ENCODE measurements at regions not wholly inside any gene's neighbourhood (a gene's known extent, or its start where the extent isn't known, plus 50 kb on each side); places are given as distances from the start of the nearest gene placed in this dataset.

- TF ChIP-seq POLR2AphosphoS5 (IDR thresholded peaks at IDR 0.05; ENCODE audit: low read depth, low read length) (no peak), POU2F2 (IDR thresholded peaks at IDR 0.05; ENCODE audit: low read depth, low read length) (no peak), POLR2A (IDR thresholded peaks at IDR 0.05; ENCODE audit: low read depth, low read length) (no peak), SPI1 (IDR thresholded peaks at IDR 0.05; ENCODE audit: low read depth, low read length) (no peak), TAF1 (IDR thresholded peaks at IDR 0.05; ENCODE audit: low read depth, low read length) (no peak), PAX5 (IDR thresholded peaks at IDR 0.05; ENCODE audit: insufficient read depth, low read length, severe bottlenecking) (no peak)
- FAIRE-seq, result no peak
Measured at GRCh38 chr4:66589183-66589582, 918.9 kb upstream of the EPHA5 start.

GRCh38 chr4:66585767-66586166 lies 915.5 kb upstream of the EPHA5 start:
- TF ChIP-seq TAF1 (IDR thresholded peaks at IDR 0.05; ENCODE audit: low read depth, low read length), result no peak
- TF ChIP-seq POU2F2 (IDR thresholded peaks at IDR 0.05; ENCODE audit: low read depth, low read length), result no peak
- DNase-seq (ENCODE audit: insufficient read length, low spot score) (no peak), FAIRE-seq (no peak)

More at GRCh38 chr4:66589183-66589582, 918.9 kb upstream of the EPHA5 start:
- no peak for DNase-seq (ENCODE audit: insufficient read length, low spot score)

- TF ChIP-seq SPI1 (IDR thresholded peaks at IDR 0.05; ENCODE audit: low read depth, low read length), result no peak
- TF ChIP-seq POU2F2 (IDR thresholded peaks at IDR 0.05; ENCODE audit: low read depth, low read length), result no peak
- TF ChIP-seq TAF1 (IDR thresholded peaks at IDR 0.05; ENCODE audit: low read depth, low read length), result no peak
- TF ChIP-seq POLR2AphosphoS5 (IDR thresholded peaks at IDR 0.05; ENCODE audit: low read depth, low read length), result no peak
- TF ChIP-seq POLR2A (IDR thresholded peaks at IDR 0.05; ENCODE audit: low read depth, low read length), result no peak
- TF ChIP-seq PAX5 (IDR thresholded peaks at IDR 0.05; ENCODE audit: insufficient read depth, low read length, severe bottlenecking), result no peak
- no peak for FAIRE-seq
- DNase-seq (ENCODE audit: insufficient read length, low spot score), result no peak
Measured at GRCh38 chr4:66577922-66578321, 907.6 kb upstream of the EPHA5 start.

- no peak for TF ChIP-seq POU2F2 (IDR thresholded peaks at IDR 0.05; ENCODE audit: low read depth, low read length)
- TF ChIP-seq POLR2AphosphoS5 (IDR thresholded peaks at IDR 0.05; ENCODE audit: low read depth, low read length), result no peak
- TF ChIP-seq TAF1 (IDR thresholded peaks at IDR 0.05; ENCODE audit: low read depth, low read length), result no peak
- TF ChIP-seq PAX5 (IDR thresholded peaks at IDR 0.05; ENCODE audit: insufficient read depth, low read length, severe bottlenecking), result no peak
- TF ChIP-seq POLR2A (IDR thresholded peaks at IDR 0.05; ENCODE audit: low read depth, low read length), result no peak
- TF ChIP-seq SPI1 (IDR thresholded peaks at IDR 0.05; ENCODE audit: low read depth, low read length), result no peak
- DNase-seq (ENCODE audit: insufficient read length, low spot score), result no peak
- FAIRE-seq, result no peak
Measured at GRCh38 chr4:66575008-66575696, 904.9 kb upstream of the EPHA5 start.

- DNase-seq (ENCODE audit: insufficient read length, low spot score), result no peak
- no peak for FAIRE-seq
Measured at GRCh38 chr4:66574145-66574978, 904.1 kb upstream of the EPHA5 start.

GRCh38 chr4:66572949-66573348 lies 902.7 kb upstream of the EPHA5 start:
- FAIRE-seq (no peak), DNase-seq (ENCODE audit: insufficient read length, low spot score) (no peak)
- TF ChIP-seq PAX5 (IDR thresholded peaks at IDR 0.05; ENCODE audit: insufficient read depth, low read length, severe bottlenecking), result no peak
- no peak for TF ChIP-seq SPI1 (IDR thresholded peaks at IDR 0.05; ENCODE audit: low read depth, low read length)

More at GRCh38 chr4:66574145-66574978, 904.1 kb upstream of the EPHA5 start:
- no peak for TF ChIP-seq POLR2AphosphoS5 (IDR thresholded peaks at IDR 0.05; ENCODE audit: low read depth, low read length)
- no peak for TF ChIP-seq PAX5 (IDR thresholded peaks at IDR 0.05; ENCODE audit: insufficient read depth, low read length, severe bottlenecking)
- TF ChIP-seq TAF1 (IDR thresholded peaks at IDR 0.05; ENCODE audit: low read depth, low read length), result no peak
- no peak for TF ChIP-seq SPI1 (IDR thresholded peaks at IDR 0.05; ENCODE audit: low read depth, low read length)
- no peak for TF ChIP-seq POLR2A (IDR thresholded peaks at IDR 0.05; ENCODE audit: low read depth, low read length)
- no peak for TF ChIP-seq POU2F2 (IDR thresholded peaks at IDR 0.05; ENCODE audit: low read depth, low read length)

GRCh38 chr4:66571145-66571695 lies 900.9 kb upstream of the EPHA5 start:
- TF ChIP-seq TAF1 (IDR thresholded peaks at IDR 0.05; ENCODE audit: low read depth, low read length) (no peak), POLR2A (IDR thresholded peaks at IDR 0.05; ENCODE audit: low read depth, low read length) (no peak), POLR2AphosphoS5 (IDR thresholded peaks at IDR 0.05; ENCODE audit: low read depth, low read length) (no peak), POU2F2 (IDR thresholded peaks at IDR 0.05; ENCODE audit: low read depth, low read length) (no peak), PAX5 (IDR thresholded peaks at IDR 0.05; ENCODE audit: insufficient read depth, low read length, severe bottlenecking) (no peak), SPI1 (IDR thresholded peaks at IDR 0.05; ENCODE audit: low read depth, low read length) (no peak)
- no peak for FAIRE-seq
- no peak for DNase-seq (ENCODE audit: insufficient read length, low spot score)

GRCh38 chr4:66569228-66569627 lies 898.9 kb upstream of the EPHA5 start:
- no peak for FAIRE-seq
- no peak for DNase-seq (ENCODE audit: insufficient read length, low spot score)

GRCh38 chr4:66568431-66568830 lies 898.1 kb upstream of the EPHA5 start:
- FAIRE-seq (no peak), DNase-seq (ENCODE audit: insufficient read length, low spot score) (no peak)
- TF ChIP-seq POLR2AphosphoS5 (IDR thresholded peaks at IDR 0.05; ENCODE audit: low read depth, low read length) (no peak), TAF1 (IDR thresholded peaks at IDR 0.05; ENCODE audit: low read depth, low read length) (no peak), SPI1 (IDR thresholded peaks at IDR 0.05; ENCODE audit: low read depth, low read length) (no peak), POU2F2 (IDR thresholded peaks at IDR 0.05; ENCODE audit: low read depth, low read length) (no peak), POLR2A (IDR thresholded peaks at IDR 0.05; ENCODE audit: low read depth, low read length) (no peak), PAX5 (IDR thresholded peaks at IDR 0.05; ENCODE audit: insufficient read depth, low read length, severe bottlenecking) (no peak)

More at GRCh38 chr4:66569228-66569627, 898.9 kb upstream of the EPHA5 start:
- no peak for TF ChIP-seq POLR2AphosphoS5 (IDR thresholded peaks at IDR 0.05; ENCODE audit: low read depth, low read length)
- no peak for TF ChIP-seq SPI1 (IDR thresholded peaks at IDR 0.05; ENCODE audit: low read depth, low read length)
- no peak for TF ChIP-seq POU2F2 (IDR thresholded peaks at IDR 0.05; ENCODE audit: low read depth, low read length)
- TF ChIP-seq PAX5 (IDR thresholded peaks at IDR 0.05; ENCODE audit: insufficient read depth, low read length, severe bottlenecking), result no peak
- no peak for TF ChIP-seq POLR2A (IDR thresholded peaks at IDR 0.05; ENCODE audit: low read depth, low read length)
- TF ChIP-seq TAF1 (IDR thresholded peaks at IDR 0.05; ENCODE audit: low read depth, low read length), result no peak
